ENCODE measurements at regions not wholly inside any gene's neighbourhood (a gene's known extent, or its start where the extent isn't known, plus 50 kb on each side); places are given as distances from the start of the nearest gene placed in this dataset.

DNA sequence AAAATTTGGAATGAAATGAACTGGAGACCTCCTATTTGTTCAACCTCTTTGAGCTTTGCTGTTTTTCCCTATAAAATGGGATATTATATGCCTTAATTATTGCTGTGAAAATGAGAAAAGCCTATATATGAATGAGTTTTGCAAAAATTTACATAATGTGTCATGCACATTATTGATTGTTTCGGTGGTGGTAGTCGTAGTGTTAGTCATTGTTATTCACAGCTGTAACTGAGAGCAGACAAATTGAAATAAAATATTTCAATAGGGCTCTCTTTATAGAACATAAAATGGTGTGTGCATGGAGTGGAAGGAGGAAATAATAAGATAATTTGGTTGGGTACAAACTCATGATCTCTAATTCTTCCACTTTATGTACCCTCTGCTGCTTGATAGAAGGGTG, 153.7 kb upstream of the GADL1 start:
- H3K4me3 ChIP-seq, result no peak overlapping the region
- no peak overlapping the region for H3K27ac ChIP-seq
- no TSS peak for BruUV-seq (replicated peaks)
- H3K79me2 ChIP-seq (ENCODE audit: low read depth), result no peaks in the 10 kb centered on the region
- DNase-seq, result no peak
- TF ChIP-seq, protein P1, sequence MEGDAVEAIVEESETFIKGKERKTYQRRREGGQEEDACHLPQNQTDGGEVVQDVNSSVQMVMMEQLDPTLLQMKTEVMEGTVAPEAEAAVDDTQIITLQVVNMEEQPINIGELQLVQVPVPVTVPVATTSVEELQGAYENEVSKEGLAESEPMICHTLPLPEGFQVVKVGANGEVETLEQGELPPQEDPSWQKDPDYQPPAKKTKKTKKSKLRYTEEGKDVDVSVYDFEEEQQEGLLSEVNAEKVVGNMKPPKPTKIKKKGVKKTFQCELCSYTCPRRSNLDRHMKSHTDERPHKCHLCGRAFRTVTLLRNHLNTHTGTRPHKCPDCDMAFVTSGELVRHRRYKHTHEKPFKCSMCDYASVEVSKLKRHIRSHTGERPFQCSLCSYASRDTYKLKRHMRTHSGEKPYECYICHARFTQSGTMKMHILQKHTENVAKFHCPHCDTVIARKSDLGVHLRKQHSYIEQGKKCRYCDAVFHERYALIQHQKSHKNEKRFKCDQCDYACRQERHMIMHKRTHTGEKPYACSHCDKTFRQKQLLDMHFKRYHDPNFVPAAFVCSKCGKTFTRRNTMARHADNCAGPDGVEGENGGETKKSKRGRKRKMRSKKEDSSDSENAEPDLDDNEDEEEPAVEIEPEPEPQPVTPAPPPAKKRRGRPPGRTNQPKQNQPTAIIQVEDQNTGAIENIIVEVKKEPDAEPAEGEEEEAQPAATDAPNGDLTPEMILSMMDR (conservative IDR thresholded peaks at IDR 0.05), result no peak
- no peak for TF ChIP-seq EZH2 (IDR thresholded peaks at IDR 0.05; ENCODE audit: low read depth)
- intact Hi-C loops (cut with micrococcal nuclease; ENCODE audit: unreplicated experiment), result no loop called here
- no peaks in the 10 kb centered on the region for H3K4me1 ChIP-seq (replicated peaks; ENCODE audit: insufficient read depth)
- H3K9me2 ChIP-seq (ENCODE audit: insufficient read depth), result no peaks in the 10 kb centered on the region
- no peaks in the 10 kb centered on the region for H3F3A ChIP-seq (ENCODE audit: insufficient read depth, low read depth)
- no peaks in the 10 kb centered on the region for H4K20me1 ChIP-seq (ENCODE audit: insufficient read depth)
- ChIA-PET CTCF (no interaction called here), POLR2A (ENCODE audit: unreplicated experiment) (no interaction called here)
- H3K36me3 ChIP-seq (ENCODE audit: low read depth), result no peaks in the 10 kb centered on the region
- no peaks in the 10 kb centered on the region for H3K27me3 ChIP-seq (ENCODE audit: insufficient read depth, low read depth)
- no peak overlapping the region for H2AFZ ChIP-seq
- no peaks in the 10 kb centered on the region for H3K9me3 ChIP-seq (ENCODE audit: insufficient read depth, low read depth)
- H3K4me2 ChIP-seq, result no peak overlapping the region

DNA sequence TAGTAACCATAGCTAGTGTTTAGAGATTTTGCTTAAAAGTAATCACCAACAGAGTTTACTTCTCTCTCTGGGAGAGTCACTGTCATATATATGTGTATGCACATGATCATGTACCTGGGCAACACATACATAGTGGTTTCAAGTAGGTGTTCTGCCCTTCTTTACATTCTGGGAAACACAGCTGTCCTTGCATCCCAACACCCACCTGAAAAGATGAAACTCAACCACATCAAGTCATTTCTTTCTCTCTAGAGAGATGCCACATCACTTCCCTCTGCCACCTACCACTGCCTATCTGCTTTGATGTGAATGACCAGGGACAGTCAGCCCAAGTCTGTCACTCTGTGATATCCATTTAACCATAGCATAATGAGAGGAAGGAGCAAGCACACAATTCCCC, 155.8 kb upstream of the GADL1 start:
- Histone ChIP-seq H3K4me2 (no peak overlapping the region), H2AFZ (no peak overlapping the region), H3K9me2 (ENCODE audit: insufficient read depth) (no peaks in the 10 kb centered on the region), H3K9me3 (ENCODE audit: insufficient read depth, low read depth) (no peaks in the 10 kb centered on the region), H3F3A (ENCODE audit: insufficient read depth, low read depth) (no peaks in the 10 kb centered on the region), H3K27me3 (ENCODE audit: insufficient read depth, low read depth) (no peaks in the 10 kb centered on the region), H3K79me2 (ENCODE audit: low read depth) (no peaks in the 10 kb centered on the region), H4K20me1 (ENCODE audit: insufficient read depth) (no peaks in the 10 kb centered on the region), H3K36me3 (ENCODE audit: low read depth) (no peaks in the 10 kb centered on the region), H3K4me3 (no peak overlapping the region), H3K4me1 (replicated peaks; ENCODE audit: insufficient read depth) (no peaks in the 10 kb centered on the region), H3K27ac (no peak overlapping the region)
- TF ChIP-seq EZH2 (IDR thresholded peaks at IDR 0.05; ENCODE audit: low read depth), result no peak
- TF ChIP-seq, protein P1 (conservative IDR thresholded peaks at IDR 0.05), result no peak
- no peak for DNase-seq
- intact Hi-C loops (cut with micrococcal nuclease; ENCODE audit: unreplicated experiment), result no loop called here
- POLR2A ChIA-PET (ENCODE audit: unreplicated experiment), result no interaction called here
- BruUV-seq (replicated peaks), result no TSS peak
- CTCF ChIA-PET, result no interaction called here

DNA sequence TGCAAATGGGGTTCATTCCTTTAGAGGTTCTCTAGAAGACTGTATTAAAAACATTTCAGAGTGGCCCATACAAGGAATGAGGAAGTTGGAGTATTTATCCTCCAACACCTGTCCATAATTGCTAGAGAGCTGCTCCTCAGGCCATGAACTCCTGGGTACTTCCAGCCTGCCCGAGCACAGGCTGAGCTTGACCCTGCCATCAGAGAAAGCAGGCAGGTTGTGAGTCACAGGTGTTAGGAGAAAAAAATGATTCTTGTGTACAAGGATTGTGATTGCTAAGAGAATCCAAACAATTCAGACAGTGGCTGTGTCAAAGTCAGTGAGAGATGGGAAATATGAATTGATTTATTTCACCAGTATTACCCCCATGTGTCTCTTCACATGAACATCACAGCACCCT, 156.8 kb upstream of the GADL1 start:
- no peak overlapping the region for H3K4me2 ChIP-seq
- ChIA-PET POLR2A (ENCODE audit: unreplicated experiment) (interaction anchor here (0.5 to 0.7 kb wide), 3 partner anchors 40 to 570 kb away, joined by 3 to 12 read pairs (median 10); no protein-coding TSS in a partner anchor), CTCF (no interaction called here)
- H3K79me2 ChIP-seq (ENCODE audit: low read depth), result no peaks in the 10 kb centered on the region
- no peaks in the 10 kb centered on the region for H3K9me2 ChIP-seq (ENCODE audit: insufficient read depth)
- H4K20me1 ChIP-seq (ENCODE audit: insufficient read depth), result no peaks in the 10 kb centered on the region
- intact Hi-C loops (cut with micrococcal nuclease; ENCODE audit: unreplicated experiment), result no loop called here
- BruUV-seq (replicated peaks), result no TSS peak
- H3K27ac ChIP-seq, result no peak overlapping the region
- peak; percentile 61 to 79 for DNase-seq
- H3K4me3 ChIP-seq, result no peak overlapping the region
- H3K9me3 ChIP-seq (ENCODE audit: insufficient read depth, low read depth), result no peaks in the 10 kb centered on the region
- no peaks in the 10 kb centered on the region for H3K27me3 ChIP-seq (ENCODE audit: insufficient read depth, low read depth)
- H3K36me3 ChIP-seq (ENCODE audit: low read depth), result no peaks in the 10 kb centered on the region
- no peak for TF ChIP-seq EZH2 (IDR thresholded peaks at IDR 0.05; ENCODE audit: low read depth)
- TF ChIP-seq, protein P1 (conservative IDR thresholded peaks at IDR 0.05), result no peak
- no peak overlapping the region for H2AFZ ChIP-seq
- no peaks in the 10 kb centered on the region for H3F3A ChIP-seq (ENCODE audit: insufficient read depth, low read depth)
- H3K4me1 ChIP-seq (replicated peaks; ENCODE audit: insufficient read depth), result no peaks in the 10 kb centered on the region
